Midbrain (tissue), 1 donor: ENCODE measurements at regions not wholly inside any gene's neighbourhood (a gene's known extent, or its start where the extent isn't known, plus 50 kb on each side); places are given as distances from the start of the nearest gene placed in this dataset.
A peak's percentile ranks its signal among the peaks of the same experiment; 100 is the strongest.

Source experiments
- DNase-seq: peaks from one replicate; lab custom pipeline; 2025; lab: John Stamatoyannopoulos, UW

DNA sequence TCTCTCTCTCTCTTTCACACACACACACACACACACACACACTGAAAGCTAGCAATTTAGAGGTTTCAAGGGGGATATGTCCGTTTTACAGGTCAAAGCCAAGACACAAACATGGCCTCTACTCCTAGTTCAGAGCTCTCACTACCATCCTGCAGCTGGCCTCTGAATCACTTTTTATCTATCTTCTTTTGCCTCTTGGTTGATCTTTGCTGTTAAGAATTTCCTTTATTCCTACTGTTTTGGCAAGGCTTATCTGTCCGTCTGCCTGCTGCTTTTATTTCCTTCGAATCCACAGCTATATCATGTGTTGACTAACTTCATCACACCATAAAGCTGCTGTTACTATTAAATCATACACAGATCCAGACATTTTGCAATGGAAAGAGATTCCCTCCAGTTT, 543.0 kb downstream of the PLCL1 start:
- no peak for DNase-seq

GRCh38 chr2:198343471-198343870, 539.1 kb downstream of the PLCL1 start:
- no peak for DNase-seq

- no peak for DNase-seq
These were observed 536.5 kb downstream of the PLCL1 start for GRCh38 chr2:198340846-198341245.

DNA sequence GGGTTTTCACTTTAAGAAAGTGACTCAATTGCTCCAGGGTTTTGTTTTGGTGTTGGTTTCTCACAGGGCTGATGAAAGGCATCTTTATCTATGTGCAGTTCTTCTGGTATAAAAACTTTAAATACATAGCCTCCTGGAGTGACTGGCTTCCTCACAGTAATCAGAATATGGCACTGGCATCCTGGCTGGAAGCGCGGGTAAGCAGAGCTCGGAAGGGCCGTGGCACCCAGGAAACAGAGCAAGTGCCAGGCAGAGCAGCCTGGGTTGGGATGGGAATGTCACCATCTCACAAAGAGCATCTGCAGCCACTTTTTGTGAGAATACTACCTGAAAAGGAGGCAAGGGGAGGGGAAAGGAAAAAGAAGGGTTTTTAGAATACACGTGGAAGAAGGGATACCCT, 534.7 kb downstream of the PLCL1 start:
- no peak for DNase-seq

- DNase-seq = no peak
These were observed 533.0 kb downstream of the PLCL1 start for GRCh38 chr2:198337368-198337767.

DNA sequence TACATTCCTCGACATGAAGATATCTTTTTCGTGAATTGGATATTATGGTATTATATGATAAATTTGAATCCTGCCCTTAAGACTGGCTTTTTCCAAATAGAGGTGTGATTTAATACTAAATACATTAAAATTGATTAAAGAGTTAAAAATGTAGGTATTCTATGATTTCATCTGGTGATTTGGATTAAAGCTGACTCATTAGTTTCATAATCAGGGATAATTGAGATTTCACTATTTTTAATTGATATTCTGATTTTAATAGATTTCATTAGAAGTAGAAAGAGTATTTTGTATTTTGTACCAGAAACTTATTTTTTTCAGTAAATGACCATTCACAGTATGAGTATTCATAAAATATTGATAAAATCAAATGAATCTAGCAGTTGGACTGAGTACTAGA, 524.1 kb downstream of the PLCL1 start:
- DNase-seq = no peak

- DNase-seq = no peak
These were observed 523.1 kb downstream of the PLCL1 start for GRCh38 chr2:198327526-198327925.

DNA sequence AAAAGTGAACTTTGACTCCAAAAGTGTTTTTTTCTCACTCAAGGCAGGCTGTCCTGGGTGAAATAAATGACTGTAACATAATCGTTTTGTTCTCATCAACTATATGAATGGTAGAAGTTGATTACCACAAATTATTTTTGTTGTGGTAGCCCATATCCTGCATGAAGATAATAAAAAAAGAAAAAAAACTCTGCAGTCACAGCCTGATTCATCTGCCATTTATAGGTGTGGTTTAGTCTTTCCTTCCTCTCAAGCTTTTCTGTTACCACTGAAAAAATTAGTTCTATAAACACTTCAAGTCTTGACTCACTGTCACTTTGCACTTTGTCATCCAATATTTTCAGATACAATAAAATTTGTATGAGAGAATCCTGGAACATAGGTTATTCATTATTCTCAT, 522.0 kb downstream of the PLCL1 start:
- DNase-seq = no peak

DNA sequence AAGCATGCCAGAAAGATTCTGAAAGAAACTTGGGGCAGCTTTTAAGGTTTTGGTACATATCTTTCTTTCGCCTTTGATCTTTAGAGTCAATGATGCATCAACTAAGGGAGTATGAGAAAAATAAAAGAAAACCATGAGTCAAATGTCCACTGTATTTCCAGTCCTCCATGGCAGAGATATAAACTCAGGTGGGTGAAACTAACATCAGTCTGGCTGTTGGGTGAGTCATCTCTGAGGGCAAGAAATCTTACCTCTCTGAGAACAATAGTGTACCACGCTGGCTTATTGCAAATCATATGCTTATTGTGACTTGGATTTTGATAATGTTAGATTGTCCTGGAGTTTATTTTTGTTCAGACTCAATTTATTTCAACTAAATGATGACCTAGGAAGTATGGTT, 521.0 kb downstream of the PLCL1 start:
- DNase-seq = no peak

DNA sequence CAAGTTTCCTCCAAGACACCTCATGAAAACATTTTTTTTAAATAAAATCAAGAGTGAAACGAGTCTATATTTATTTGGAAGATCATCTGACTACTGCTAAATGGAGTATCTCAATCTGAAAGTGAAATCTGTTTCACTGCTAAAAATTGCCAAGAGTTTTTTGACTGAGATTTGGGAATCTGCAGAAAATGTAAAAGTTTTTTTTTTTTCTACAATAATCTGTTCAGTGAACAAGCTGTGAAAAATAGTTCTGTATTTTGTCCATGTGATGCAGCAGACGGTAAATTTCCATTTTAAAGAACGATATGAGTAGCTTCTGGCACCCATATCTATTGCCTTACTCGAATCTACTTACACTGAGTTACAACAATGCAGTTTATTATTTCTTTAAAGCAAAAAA, 519.7 kb downstream of the PLCL1 start:
- DNase-seq = no peak

GRCh38 chr2:198322275-198322674, 517.9 kb downstream of the PLCL1 start:
- DNase-seq = no peak

GRCh38 chr2:198321522-198322088, 517.2 kb downstream of the PLCL1 start:
- DNase-seq = no peak

DNA sequence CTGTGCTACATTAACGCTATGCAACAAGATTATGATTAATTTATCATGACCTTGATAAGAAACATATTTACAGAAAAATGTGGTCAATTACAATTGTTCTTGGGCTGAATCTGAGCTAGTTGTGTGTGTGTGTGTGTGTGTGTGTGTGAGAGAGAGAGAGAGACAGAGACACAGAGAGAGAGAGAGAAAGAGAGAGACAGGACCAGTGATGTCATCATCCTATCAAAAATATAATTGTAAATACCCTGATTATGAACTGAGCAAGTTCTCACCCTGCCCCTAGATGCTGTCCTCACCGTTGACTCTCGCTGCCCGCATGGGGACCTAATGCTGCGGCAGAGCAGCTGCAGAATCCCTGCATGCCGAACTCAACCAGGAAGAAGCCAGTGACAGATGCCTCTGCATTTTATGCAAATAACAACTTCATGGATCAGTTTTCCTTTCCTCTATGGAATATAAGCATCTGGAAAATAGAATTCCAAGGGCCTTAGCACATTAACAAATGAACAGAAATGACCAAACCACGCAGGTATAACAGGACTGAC, 512.5 kb downstream of the PLCL1 start:
- no peak for DNase-seq

GRCh38 chr2:198315791-198316630, 511.6 kb downstream of the PLCL1 start:
- no peak for DNase-seq

GRCh38 chr2:198314559-198315153, 510.3 kb downstream of the PLCL1 start:
- DNase-seq = peak; percentile 66

- no peak for DNase-seq
These were observed 508.4 kb downstream of the PLCL1 start for GRCh38 chr2:198312596-198313483.

- DNase-seq = no peak
These were observed 506.6 kb downstream of the PLCL1 start for GRCh38 chr2:198311020-198311419.

GRCh38 chr2:198309673-198310280, 505.4 kb downstream of the PLCL1 start:
- DNase-seq = peak; percentile 71

- no peak for DNase-seq
These were observed 504.7 kb downstream of the PLCL1 start for GRCh38 chr2:198309081-198309480.

DNA sequence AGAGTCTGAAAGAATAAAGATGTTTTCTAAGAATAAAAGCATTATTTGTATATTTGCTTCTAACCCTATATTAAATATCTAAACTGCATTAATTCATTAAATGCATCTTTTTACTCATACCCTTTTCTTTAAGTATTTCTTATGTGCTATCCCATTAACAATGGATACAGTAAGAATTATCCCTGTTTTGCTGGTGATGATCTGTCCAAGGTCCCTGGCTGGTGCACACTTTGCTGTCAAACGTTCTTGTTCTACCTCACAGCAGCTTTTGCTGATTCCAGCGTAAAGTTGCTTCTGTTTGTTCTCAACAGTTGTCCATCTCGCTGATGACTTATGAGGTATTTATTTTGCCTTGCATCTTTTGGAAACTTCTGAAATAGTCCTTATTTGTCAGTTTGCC, 504.0 kb downstream of the PLCL1 start:
- DNase-seq = no peak

- DNase-seq = no peak
These were observed 502.7 kb downstream of the PLCL1 start for GRCh38 chr2:198307093-198307492.

- DNase-seq = no peak
These were observed 500.5 kb downstream of the PLCL1 start for GRCh38 chr2:198304859-198305258.
